DND-41 (cell line): ENCODE measurements at regions not wholly inside any gene's neighbourhood (a gene's known extent, or its start where the extent isn't known, plus 50 kb on each side); places are given as distances from the start of the nearest gene placed in this dataset.

Experiments
- EZH2 ChIP-seq: IDR thresholded peaks from 3 replicates; pipeline ENCODE4 v1.6.1; 2012; ENCODE audit warnings: borderline replicate concordance, low read depth, mild to moderate bottlenecking, moderate library complexity, low read length, inconsistent platforms; ENCODE audit not compliant: severe bottlenecking
- TF ChIP-seq, protein P1 (sequence below): IDR thresholded peaks from 2 replicates; pipeline ENCODE4 v1.5.1; 2012; ENCODE audit warnings: borderline replicate concordance, low read length, moderate library complexity, mild to moderate bottlenecking; ENCODE audit not compliant: poor library complexity, severe bottlenecking; ENCODE audit errors: extremely low read depth

DNA sequence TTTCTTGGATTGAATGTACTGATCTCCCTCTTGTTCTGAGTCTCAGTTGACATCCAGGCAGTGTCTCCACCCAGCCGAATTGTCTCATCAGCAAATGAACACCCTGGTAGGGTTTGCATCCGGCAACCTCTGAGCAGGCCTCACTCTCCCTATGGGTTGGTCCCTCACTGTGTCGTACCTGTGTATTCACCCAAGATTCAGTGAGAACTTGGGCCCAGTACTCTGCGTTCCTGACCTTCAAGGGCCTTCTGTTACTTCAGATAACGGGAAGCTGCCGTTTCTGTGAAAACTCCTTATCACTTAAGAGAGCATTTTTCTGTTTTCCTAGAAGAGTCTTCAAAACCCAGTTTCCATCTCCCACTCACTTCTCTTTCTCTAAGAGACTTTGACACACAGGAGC, 915.6 kb downstream of the TBC1D22A start:
- TF ChIP-seq, protein P1, sequence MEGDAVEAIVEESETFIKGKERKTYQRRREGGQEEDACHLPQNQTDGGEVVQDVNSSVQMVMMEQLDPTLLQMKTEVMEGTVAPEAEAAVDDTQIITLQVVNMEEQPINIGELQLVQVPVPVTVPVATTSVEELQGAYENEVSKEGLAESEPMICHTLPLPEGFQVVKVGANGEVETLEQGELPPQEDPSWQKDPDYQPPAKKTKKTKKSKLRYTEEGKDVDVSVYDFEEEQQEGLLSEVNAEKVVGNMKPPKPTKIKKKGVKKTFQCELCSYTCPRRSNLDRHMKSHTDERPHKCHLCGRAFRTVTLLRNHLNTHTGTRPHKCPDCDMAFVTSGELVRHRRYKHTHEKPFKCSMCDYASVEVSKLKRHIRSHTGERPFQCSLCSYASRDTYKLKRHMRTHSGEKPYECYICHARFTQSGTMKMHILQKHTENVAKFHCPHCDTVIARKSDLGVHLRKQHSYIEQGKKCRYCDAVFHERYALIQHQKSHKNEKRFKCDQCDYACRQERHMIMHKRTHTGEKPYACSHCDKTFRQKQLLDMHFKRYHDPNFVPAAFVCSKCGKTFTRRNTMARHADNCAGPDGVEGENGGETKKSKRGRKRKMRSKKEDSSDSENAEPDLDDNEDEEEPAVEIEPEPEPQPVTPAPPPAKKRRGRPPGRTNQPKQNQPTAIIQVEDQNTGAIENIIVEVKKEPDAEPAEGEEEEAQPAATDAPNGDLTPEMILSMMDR = no peak
- no peak for TF ChIP-seq EZH2
